Neural cell (in vitro differentiated cells): ENCODE measurements at regions not wholly inside any gene's neighbourhood (a gene's known extent, or its start where the extent isn't known, plus 50 kb on each side); places are given as distances from the start of the nearest gene placed in this dataset.

Experiments
- H2AFZ ChIP-seq: fragments of 200-600, 300-800 bp; sonication (generic), shearing (Covaris generic); 2 replicates; pipeline ENCODE4 v1.6.0; 2014; ENCODE audit warnings: low read depth, mild to moderate bottlenecking, antibody characterized with exemption, low read length, moderate library complexity
- H3F3A ChIP-seq: fragments of 200-600 bp; shearing (Covaris generic); 2 replicates; pipeline ENCODE4 v1.6.1; 2016; ENCODE audit warnings: mild to moderate bottlenecking, moderate library complexity, mixed read lengths, antibody characterized with exemption, low read length; ENCODE audit not compliant: insufficient read depth, poor library complexity, severe bottlenecking
- H3K27ac ChIP-seq: fragments of 200-600, 300-800 bp; sonication (generic), shearing (Covaris generic); 2 replicates; pipeline ENCODE4 v1.5.1; 2014; ENCODE audit warnings: mild to moderate bottlenecking, low read length, moderate library complexity
- H3K27me3 ChIP-seq: fragments of 300-800, 200-600 bp; sonication (generic), shearing (Covaris generic); 2 replicates; pipeline ENCODE4 v1.6.0; 2014; ENCODE audit warnings: mild to moderate bottlenecking, low read depth, low read length, moderate library complexity; ENCODE audit not compliant: insufficient read depth
- H3K36me3 ChIP-seq: fragments of 300-800, 200-600 bp; sonication (generic), shearing (Covaris generic); 2 replicates; pipeline ENCODE4 v1.5.1; 2014; ENCODE audit warnings: mild to moderate bottlenecking, antibody characterized with exemption, low read length, moderate library complexity; ENCODE audit not compliant: insufficient read depth
- H3K4me2 ChIP-seq: fragments of 300-800, 200-600 bp; sonication (generic), shearing (Covaris generic); 2 replicates; pipeline ENCODE4 v1.6.0; 2014; ENCODE audit warnings: mild to moderate bottlenecking, low read length
- H3K4me3 ChIP-seq: fragments of 300-800, 200-600 bp; sonication (generic), shearing (Covaris generic); 2 replicates; pipeline ENCODE4 v1.5.1; 2014; ENCODE audit warnings: mild to moderate bottlenecking, low read length, moderate library complexity
- H3K79me2 ChIP-seq: fragments of 200-600 bp; shearing (Covaris generic); replicated peaks from 2 replicates; pipeline ENCODE4 v1.6.0; 2014; ENCODE audit warnings: mild to moderate bottlenecking, low read length, moderate library complexity; ENCODE audit not compliant: insufficient read depth
- H3K9ac ChIP-seq: fragments of 300-800, 200-600 bp; sonication (generic), shearing (Covaris generic); 2 replicates; pipeline ENCODE4 v1.6.1; 2016; ENCODE audit warnings: mild to moderate bottlenecking, low read length, mixed read lengths
- H3K9me2 ChIP-seq: fragments of 200-600 bp; shearing (Covaris generic); 2 replicates; pipeline ENCODE4 v1.6.1; 2016; ENCODE audit warnings: mild to moderate bottlenecking, low read length, mixed read lengths; ENCODE audit not compliant: insufficient read depth
- H3K9me3 ChIP-seq: fragments of 200-600, 300-800 bp; sonication (generic), shearing (Covaris generic); 2 replicates; pipeline ENCODE4 v1.6.1; 2016; ENCODE audit warnings: mild to moderate bottlenecking, mixed run types, low read length, moderate library complexity, mixed read lengths
- H4K20me1 ChIP-seq: fragments of 200-600 bp; shearing (Covaris generic); 2 replicates; pipeline ENCODE4 v1.6.1; 2016; ENCODE audit warnings: mild to moderate bottlenecking, mixed run types; ENCODE audit not compliant: insufficient read depth
- EP300 ChIP-seq: fragments of 450-650 bp; conservative IDR thresholded peaks from 2 replicates; pipeline ENCODE4 v1.6.1; 2014; ENCODE audit warnings: antibody characterized with exemption, mild to moderate bottlenecking, moderate library complexity; ENCODE audit not compliant: poor library complexity, severe bottlenecking
- EZH2 ChIP-seq: fragments of 200-600, 300-800 bp; shearing (Covaris generic), sonication (generic); IDR thresholded peaks from 2 replicates; pipeline ENCODE4 v1.6.1; 2014; ENCODE audit warnings: antibody characterized with exemption, low read length, borderline replicate concordance, mild to moderate bottlenecking; ENCODE audit not compliant: insufficient read depth, poor library complexity, severe bottlenecking
- MXI1 ChIP-seq: fragments of 450-650 bp; conservative IDR thresholded peaks from 2 replicates; pipeline ENCODE4 v1.6.1; 2014; ENCODE audit warnings: antibody characterized with exemption, mild to moderate bottlenecking; ENCODE audit not compliant: poor library complexity, severe bottlenecking
- POLR2AphosphoS5 ChIP-seq: IDR thresholded peaks from 2 replicates; pipeline ENCODE4 v1.6.1; 2012
- RAD21 ChIP-seq: fragments of 450-650 bp; conservative IDR thresholded peaks from 2 replicates; pipeline ENCODE4 v1.6.1; 2014; ENCODE audit warnings: antibody characterized with exemption, mild to moderate bottlenecking, moderate library complexity
- SMC3 ChIP-seq: fragments of 450-650 bp; conservative IDR thresholded peaks from 2 replicates; pipeline ENCODE4 v1.6.1; 2014; ENCODE audit warnings: antibody characterized with exemption, mild to moderate bottlenecking, moderate library complexity; ENCODE audit not compliant: poor library complexity
- TAF1 ChIP-seq: IDR thresholded peaks from 2 replicates; pipeline ENCODE4 v1.6.1; 2012; ENCODE audit warnings: low read depth
- TF ChIP-seq, protein P1 (sequence below): fragments of 450-650 bp; IDR thresholded peaks from 2 replicates; pipeline ENCODE4 v1.5.1; 2014; ENCODE audit warnings: antibody characterized with exemption, mild to moderate bottlenecking, moderate library complexity; ENCODE audit not compliant: poor library complexity, severe bottlenecking
- TF ChIP-seq, protein P2 (sequence below): IDR thresholded peaks from 2 replicates; pipeline ENCODE4 v1.6.1; 2012; ENCODE audit warnings: borderline replicate concordance

DNA sequence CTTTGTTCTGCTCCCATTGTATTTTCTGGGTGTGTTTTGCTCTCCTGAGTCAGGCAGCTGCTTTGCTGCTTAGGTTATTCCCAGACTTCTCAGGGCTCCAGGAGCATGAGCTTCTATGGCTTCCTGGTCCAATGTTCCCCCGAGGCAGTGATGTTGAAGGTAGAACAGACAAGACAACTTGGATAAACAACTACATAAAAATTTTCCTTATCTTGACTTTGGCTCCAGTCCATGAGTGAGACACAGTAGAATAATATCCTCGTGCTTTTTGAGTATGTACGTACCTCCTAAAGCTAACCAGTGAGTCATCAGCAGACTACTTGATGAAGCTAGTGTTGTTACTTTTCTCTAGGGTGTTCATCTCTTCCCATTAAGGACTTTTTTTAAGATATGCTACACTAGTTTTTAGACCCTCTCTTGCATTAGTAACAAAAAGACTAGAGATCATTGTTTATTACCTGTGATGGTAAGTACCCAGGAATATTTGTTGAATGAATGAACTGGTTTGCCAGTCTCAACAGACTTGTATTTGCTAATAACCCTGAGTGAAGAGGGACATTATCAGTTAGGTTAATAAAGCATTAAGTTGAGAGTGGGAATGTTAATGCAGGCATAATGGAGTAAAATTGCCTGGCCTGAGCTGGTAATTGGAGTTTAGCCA is 131.9 kb downstream of the FHIP1A start:
- TF ChIP-seq RAD21 (no peak), SMC3 (no peak), EP300 (no peak), EZH2 (no peak), TAF1 (no peak), POLR2AphosphoS5 (no peak), MXI1 (no peak)
- TF ChIP-seq, protein P1, sequence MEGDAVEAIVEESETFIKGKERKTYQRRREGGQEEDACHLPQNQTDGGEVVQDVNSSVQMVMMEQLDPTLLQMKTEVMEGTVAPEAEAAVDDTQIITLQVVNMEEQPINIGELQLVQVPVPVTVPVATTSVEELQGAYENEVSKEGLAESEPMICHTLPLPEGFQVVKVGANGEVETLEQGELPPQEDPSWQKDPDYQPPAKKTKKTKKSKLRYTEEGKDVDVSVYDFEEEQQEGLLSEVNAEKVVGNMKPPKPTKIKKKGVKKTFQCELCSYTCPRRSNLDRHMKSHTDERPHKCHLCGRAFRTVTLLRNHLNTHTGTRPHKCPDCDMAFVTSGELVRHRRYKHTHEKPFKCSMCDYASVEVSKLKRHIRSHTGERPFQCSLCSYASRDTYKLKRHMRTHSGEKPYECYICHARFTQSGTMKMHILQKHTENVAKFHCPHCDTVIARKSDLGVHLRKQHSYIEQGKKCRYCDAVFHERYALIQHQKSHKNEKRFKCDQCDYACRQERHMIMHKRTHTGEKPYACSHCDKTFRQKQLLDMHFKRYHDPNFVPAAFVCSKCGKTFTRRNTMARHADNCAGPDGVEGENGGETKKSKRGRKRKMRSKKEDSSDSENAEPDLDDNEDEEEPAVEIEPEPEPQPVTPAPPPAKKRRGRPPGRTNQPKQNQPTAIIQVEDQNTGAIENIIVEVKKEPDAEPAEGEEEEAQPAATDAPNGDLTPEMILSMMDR: no peak
- TF ChIP-seq, protein P2, sequence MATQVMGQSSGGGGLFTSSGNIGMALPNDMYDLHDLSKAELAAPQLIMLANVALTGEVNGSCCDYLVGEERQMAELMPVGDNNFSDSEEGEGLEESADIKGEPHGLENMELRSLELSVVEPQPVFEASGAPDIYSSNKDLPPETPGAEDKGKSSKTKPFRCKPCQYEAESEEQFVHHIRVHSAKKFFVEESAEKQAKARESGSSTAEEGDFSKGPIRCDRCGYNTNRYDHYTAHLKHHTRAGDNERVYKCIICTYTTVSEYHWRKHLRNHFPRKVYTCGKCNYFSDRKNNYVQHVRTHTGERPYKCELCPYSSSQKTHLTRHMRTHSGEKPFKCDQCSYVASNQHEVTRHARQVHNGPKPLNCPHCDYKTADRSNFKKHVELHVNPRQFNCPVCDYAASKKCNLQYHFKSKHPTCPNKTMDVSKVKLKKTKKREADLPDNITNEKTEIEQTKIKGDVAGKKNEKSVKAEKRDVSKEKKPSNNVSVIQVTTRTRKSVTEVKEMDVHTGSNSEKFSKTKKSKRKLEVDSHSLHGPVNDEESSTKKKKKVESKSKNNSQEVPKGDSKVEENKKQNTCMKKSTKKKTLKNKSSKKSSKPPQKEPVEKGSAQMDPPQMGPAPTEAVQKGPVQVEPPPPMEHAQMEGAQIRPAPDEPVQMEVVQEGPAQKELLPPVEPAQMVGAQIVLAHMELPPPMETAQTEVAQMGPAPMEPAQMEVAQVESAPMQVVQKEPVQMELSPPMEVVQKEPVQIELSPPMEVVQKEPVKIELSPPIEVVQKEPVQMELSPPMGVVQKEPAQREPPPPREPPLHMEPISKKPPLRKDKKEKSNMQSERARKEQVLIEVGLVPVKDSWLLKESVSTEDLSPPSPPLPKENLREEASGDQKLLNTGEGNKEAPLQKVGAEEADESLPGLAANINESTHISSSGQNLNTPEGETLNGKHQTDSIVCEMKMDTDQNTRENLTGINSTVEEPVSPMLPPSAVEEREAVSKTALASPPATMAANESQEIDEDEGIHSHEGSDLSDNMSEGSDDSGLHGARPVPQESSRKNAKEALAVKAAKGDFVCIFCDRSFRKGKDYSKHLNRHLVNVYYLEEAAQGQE: no peak
- no peaks in the 10 kb centered on the region for H3K79me2 ChIP-seq
- H3K27ac ChIP-seq: peak overlapping the region; percentile 11
- H3F3A ChIP-seq: no peaks in the 10 kb centered on the region
- no peaks in the 10 kb centered on the region for H3K9me3 ChIP-seq
- H3K9me2 ChIP-seq: no peaks in the 10 kb centered on the region
- no peak overlapping the region for H3K9ac ChIP-seq
- no peaks in the 10 kb centered on the region for H3K27me3 ChIP-seq
- no peak overlapping the region for H3K4me3 ChIP-seq
- H3K36me3 ChIP-seq: no peaks in the 10 kb centered on the region
- H4K20me1 ChIP-seq: no peaks in the 10 kb centered on the region
- no peak overlapping the region for H2AFZ ChIP-seq
- H3K4me2 ChIP-seq: no peak overlapping the region

DNA sequence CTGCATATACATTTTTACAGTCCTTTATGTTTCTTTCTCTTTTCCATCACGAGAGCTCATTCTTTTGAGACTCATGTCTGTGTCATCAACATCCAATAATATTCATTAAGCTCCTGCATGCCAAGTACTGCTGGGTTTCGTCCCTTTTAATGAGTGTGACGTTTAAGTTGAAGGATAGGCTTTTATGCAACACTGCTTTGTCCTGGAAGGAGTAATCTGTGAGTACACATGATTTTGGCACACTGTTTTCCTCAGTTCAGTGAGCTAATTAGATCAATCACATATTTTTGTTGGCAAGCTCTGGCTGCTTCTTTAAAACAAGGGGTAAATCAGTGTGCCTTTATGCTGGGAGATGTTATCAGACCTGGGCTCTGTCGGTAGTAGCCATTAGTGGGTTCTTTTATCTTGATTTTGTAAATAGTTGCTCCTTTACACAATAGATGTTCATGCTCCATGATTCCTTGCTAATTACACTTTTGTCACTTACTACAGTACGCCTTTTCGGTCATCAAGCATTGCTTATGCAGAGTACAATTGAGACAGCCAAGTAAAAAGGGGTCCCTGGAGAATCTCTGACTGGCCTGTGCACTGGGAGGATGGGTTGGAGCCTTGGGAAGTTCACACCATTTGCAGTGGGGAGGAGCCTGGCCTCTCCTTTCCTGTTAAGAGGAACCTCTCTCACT is 132.6 kb downstream of the FHIP1A start:
- Histone ChIP-seq H3K27me3 (no peaks in the 10 kb centered on the region), H3K9me3 (no peaks in the 10 kb centered on the region), H3K36me3 (no peaks in the 10 kb centered on the region), H3K4me2 (no peak overlapping the region), H3K9me2 (no peaks in the 10 kb centered on the region), H3F3A (no peaks in the 10 kb centered on the region), H3K79me2 (no peaks in the 10 kb centered on the region), H3K4me3 (peak overlapping the region; percentile 1), H3K27ac (peak overlapping the region; percentile 11), H4K20me1 (no peaks in the 10 kb centered on the region), H3K9ac (no peak overlapping the region), H2AFZ (no peak overlapping the region)
- no peak for TF ChIP-seq EZH2
